ENCODE measurements at regions not wholly inside any gene's neighbourhood (a gene's known extent, or its start where the extent isn't known, plus 50 kb on each side); places are given as distances from the start of the nearest gene placed in this dataset.

DNA sequence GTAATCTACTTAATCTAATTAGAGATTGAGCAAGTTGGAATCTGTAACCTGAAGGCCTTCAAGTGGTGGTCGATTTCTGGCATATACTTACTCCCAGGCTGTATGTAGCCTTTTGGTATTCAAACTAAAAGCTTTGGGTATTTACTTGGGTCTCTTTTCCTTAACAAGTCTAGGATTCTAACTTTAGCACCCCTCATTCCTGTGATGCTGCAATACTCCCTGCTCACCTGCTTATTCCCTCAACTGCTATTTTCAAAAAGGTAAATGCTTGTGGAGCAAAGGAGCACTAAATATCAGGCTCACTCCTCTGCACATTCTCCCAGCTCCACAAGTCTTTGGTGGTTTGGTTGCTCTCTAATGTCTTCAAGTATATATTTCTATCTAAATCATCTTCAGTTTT, 68.0 kb upstream of the CYYR1 start:
- no peaks in the 10 kb centered on the region for H3K9me3 Mint-ChIP-seq (ENCODE audit: insufficient read depth)
- H3K27me3 Mint-ChIP-seq, result no peaks in the 10 kb centered on the region
- H3K27me3 ChIP-seq (replicated peaks in 1 of 4; ENCODE audit: control extremely low read depth in 1 of 4, control insufficient read depth in 3 of 4, insufficient read depth in 4 of 4, low read length in 3 of 4), result no peaks in the 10 kb centered on the region
- H3K9ac ChIP-seq (ENCODE audit: low read length), result no peak overlapping the region
- no peak overlapping the region for H3K27ac Mint-ChIP-seq
- intact Hi-C loops (cut with micrococcal nuclease), result no loop called here
- no peaks in the 10 kb centered on the region for H3K4me1 Mint-ChIP-seq
- ATAC-seq (ENCODE audit: low read depth) (no peak), DNase-seq (no peak)
- H2AFZ ChIP-seq (ENCODE audit: insufficient read depth, low read depth, low read length, poor library complexity, severe bottlenecking), result no peak overlapping the region
- CTCF ChIA-PET, result no interaction called here
- POLR2A ChIA-PET, result no interaction called here
- WGBS (ENCODE audit: insufficient coverage), result no CpG with 5 or more reads among the region's 1 CpG
- H3K36me3 ChIP-seq (replicated peaks in 1 of 2; ENCODE audit: control extremely low read depth in 1 of 2, control insufficient read depth in 1 of 2, extremely low read depth in 1 of 2, insufficient read depth in 2 of 2, low read length in 1 of 2), result no peaks in the 10 kb centered on the region
- no peaks in the 10 kb centered on the region for H4K20me1 ChIP-seq (ENCODE audit: control insufficient read depth, insufficient read depth, low read length, poor library complexity, severe bottlenecking)
- H3K4me1 ChIP-seq (ENCODE audit: control insufficient read depth in 2 of 2, insufficient read depth in 2 of 2, low read length in 2 of 2), result no peaks in the 10 kb centered on the region
- no peaks in the 10 kb centered on the region for H3K9me3 ChIP-seq (ENCODE audit: control extremely low read depth in 1 of 3, control insufficient read depth in 2 of 3, insufficient read depth in 1 of 3, low read length in 2 of 3)
- H3K27ac ChIP-seq (ENCODE audit: low read length in 2 of 2), result no peak overlapping the region
- H3K4me2 ChIP-seq (replicated peaks; ENCODE audit: low read depth, low read length, poor library complexity, severe bottlenecking), result no peak overlapping the region
- H3K79me2 ChIP-seq (ENCODE audit: control insufficient read depth, insufficient read depth, low read length), result no peaks in the 10 kb centered on the region
- TF ChIP-seq, protein P1, sequence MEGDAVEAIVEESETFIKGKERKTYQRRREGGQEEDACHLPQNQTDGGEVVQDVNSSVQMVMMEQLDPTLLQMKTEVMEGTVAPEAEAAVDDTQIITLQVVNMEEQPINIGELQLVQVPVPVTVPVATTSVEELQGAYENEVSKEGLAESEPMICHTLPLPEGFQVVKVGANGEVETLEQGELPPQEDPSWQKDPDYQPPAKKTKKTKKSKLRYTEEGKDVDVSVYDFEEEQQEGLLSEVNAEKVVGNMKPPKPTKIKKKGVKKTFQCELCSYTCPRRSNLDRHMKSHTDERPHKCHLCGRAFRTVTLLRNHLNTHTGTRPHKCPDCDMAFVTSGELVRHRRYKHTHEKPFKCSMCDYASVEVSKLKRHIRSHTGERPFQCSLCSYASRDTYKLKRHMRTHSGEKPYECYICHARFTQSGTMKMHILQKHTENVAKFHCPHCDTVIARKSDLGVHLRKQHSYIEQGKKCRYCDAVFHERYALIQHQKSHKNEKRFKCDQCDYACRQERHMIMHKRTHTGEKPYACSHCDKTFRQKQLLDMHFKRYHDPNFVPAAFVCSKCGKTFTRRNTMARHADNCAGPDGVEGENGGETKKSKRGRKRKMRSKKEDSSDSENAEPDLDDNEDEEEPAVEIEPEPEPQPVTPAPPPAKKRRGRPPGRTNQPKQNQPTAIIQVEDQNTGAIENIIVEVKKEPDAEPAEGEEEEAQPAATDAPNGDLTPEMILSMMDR (IDR thresholded peaks at IDR 0.05), result no peak
- no peak for TF ChIP-seq EZH2 (IDR thresholded peaks at IDR 0.05; ENCODE audit: borderline replicate concordance, insufficient read depth, low read depth, low read length, poor library complexity, severe bottlenecking)
- H3K4me3 Mint-ChIP-seq, result no peak overlapping the region
- no peak overlapping the region for H3K4me3 ChIP-seq (ENCODE audit: control extremely low read depth in 1 of 5, extremely low read depth in 1 of 5, insufficient read depth in 1 of 5, low read depth in 2 of 5, low read length in 4 of 5)

DNA sequence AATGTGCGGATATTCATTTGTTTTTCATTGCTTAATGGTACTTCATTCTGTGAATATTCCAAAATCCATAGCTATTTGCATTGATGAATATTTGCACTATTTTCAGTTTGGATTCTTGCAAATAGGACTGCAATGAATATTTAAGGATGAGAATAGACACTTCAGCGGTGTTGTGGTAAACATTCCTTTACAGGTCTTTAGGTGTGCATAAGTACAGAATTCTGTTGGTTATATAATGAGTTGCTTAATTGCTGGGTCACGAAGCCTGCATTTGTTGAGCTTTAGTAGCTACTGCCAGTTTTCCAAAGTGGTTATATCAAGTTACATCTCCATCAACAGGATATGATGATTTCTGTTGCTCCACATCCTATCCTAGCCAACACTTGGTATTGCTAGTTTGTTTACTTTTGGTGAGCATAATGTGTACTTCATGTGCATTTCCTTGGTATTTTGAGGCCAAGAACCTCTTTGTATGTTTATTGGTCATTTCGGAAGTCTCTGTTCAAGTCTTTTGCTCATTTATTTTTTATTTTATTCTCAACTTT, 64.2 kb upstream of the CYYR1 start:
- no peaks in the 10 kb centered on the region for H4K20me1 ChIP-seq (ENCODE audit: control insufficient read depth, insufficient read depth, low read length, poor library complexity, severe bottlenecking)
- Mint-ChIP-seq H3K27me3 (no peaks in the 10 kb centered on the region), H3K27ac (no peak overlapping the region), H3K9me3 (ENCODE audit: insufficient read depth) (peaks cover 3% of the 10 kb centered on the region), H3K4me3 (no peak overlapping the region), H3K4me1 (no peaks in the 10 kb centered on the region)
- WGBS (ENCODE audit: insufficient coverage), result 100% methylated on average over 1 of the region's 4 CpGs
- intact Hi-C loops (cut with micrococcal nuclease), result no loop called here
- TF ChIP-seq EZH2 (IDR thresholded peaks at IDR 0.05; ENCODE audit: borderline replicate concordance, insufficient read depth, low read depth, low read length, poor library complexity, severe bottlenecking), result no peak
- TF ChIP-seq, protein P1 (IDR thresholded peaks at IDR 0.05), result no peak
- H2AFZ ChIP-seq (ENCODE audit: insufficient read depth, low read depth, low read length, poor library complexity, severe bottlenecking), result no peak overlapping the region
- H3K27ac ChIP-seq (ENCODE audit: low read length in 2 of 2), result no peak overlapping the region
- no peak overlapping the region for H3K9ac ChIP-seq (ENCODE audit: low read length)
- CTCF ChIA-PET, result no interaction called here
- H3K4me1 ChIP-seq (ENCODE audit: control insufficient read depth in 2 of 2, insufficient read depth in 2 of 2, low read length in 2 of 2), result no peaks in the 10 kb centered on the region
- H3K36me3 ChIP-seq (replicated peaks in 1 of 2; ENCODE audit: control extremely low read depth in 1 of 2, control insufficient read depth in 1 of 2, extremely low read depth in 1 of 2, insufficient read depth in 2 of 2, low read length in 1 of 2), result no peaks in the 10 kb centered on the region
- ATAC-seq (ENCODE audit: low read depth) (no peak), DNase-seq (no peak)
- H3K4me2 ChIP-seq (replicated peaks; ENCODE audit: low read depth, low read length, poor library complexity, severe bottlenecking), result no peak overlapping the region
- H3K4me3 ChIP-seq (ENCODE audit: control extremely low read depth in 1 of 5, extremely low read depth in 1 of 5, insufficient read depth in 1 of 5, low read depth in 2 of 5, low read length in 4 of 5), result no peak overlapping the region
- H3K27me3 ChIP-seq (replicated peaks in 1 of 4; ENCODE audit: control extremely low read depth in 1 of 4, control insufficient read depth in 3 of 4, insufficient read depth in 4 of 4, low read length in 3 of 4), result no peaks in the 10 kb centered on the region
- H3K9me3 ChIP-seq (ENCODE audit: control extremely low read depth in 1 of 3, control insufficient read depth in 2 of 3, insufficient read depth in 1 of 3, low read length in 2 of 3), result peaks cover 1 to 8% (median 3%) of the 10 kb centered on the region in 3 donors
- no peaks in the 10 kb centered on the region for H3K79me2 ChIP-seq (ENCODE audit: control insufficient read depth, insufficient read depth, low read length)
- POLR2A ChIA-PET, result no interaction called here

Data from B cell (primary cell).